GM18519 (cell line): ENCODE measurements at regions not wholly inside any gene's neighbourhood (a gene's known extent, or its start where the extent isn't known, plus 50 kb on each side); places are given as distances from the start of the nearest gene placed in this dataset.

Experiments used
- ATAC-seq: cut with Tn5 transposase; IDR thresholded peaks from one replicate; pipeline ENCODE4 v1.9.1; 2021; ENCODE audit warnings: mild to moderate bottlenecking, moderate library complexity; ENCODE audit not compliant: unreplicated experiment, low FRiP score

DNA sequence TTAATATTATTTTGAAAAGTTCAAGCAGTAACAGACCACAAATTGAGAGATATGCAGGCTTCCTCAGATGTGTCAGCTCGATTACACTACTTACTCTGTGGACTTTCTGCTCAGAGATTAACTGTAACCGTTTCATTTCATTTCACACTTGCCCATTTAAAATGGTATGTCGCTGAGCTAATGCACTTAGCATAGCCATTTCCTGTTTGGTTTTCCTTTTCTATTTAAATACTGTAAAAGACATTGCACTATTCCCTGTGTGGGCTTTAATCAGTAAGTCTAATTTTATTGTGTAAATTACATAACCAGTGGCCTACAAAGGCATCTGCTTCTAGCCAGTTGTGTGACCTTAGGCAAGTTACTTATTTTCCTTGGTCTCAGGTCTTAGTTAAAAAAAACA lies 237.6 kb downstream of the LACC1 start:
- ATAC-seq, result no peak

DNA sequence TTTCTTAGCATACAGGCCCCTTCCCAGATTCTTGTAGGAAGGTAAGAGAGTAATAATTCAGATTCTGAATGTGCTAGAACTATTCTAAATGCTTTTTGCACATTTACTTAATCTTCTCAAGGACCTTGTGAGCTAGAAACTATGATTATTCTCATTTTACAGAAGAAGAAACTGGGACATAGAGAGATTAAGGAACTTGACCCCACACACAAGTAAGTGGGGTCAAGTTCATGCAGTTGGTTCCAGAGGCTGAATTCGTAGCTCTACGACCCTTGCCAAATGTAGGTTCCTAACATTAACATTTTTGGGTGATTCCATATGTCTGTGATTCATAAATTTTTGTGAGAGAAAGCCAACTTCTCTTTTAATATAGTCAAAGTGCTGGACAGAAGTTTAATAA lies 238.1 kb downstream of the LACC1 start:
- ATAC-seq, result no peak

DNA sequence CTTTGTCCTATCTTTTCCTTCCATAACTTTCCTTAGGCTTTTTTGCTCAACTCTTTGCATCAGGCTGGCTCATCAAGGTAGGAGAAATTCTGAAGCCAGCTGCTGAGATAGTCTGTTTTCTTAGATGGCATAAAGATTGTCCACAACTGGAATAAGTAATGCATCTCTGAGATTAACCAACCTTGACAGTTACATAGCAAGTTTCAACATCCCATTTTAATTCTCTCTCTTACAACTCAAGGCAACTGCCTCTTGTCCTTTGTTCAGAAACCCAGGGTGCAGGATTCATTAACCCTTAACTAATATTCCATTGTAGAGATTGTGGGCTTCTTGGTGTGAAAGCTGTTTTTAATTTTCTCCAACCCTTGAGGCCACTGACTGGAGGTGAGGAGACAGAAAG lies 239.2 kb downstream of the LACC1 start:
- ATAC-seq, result no peak

DNA sequence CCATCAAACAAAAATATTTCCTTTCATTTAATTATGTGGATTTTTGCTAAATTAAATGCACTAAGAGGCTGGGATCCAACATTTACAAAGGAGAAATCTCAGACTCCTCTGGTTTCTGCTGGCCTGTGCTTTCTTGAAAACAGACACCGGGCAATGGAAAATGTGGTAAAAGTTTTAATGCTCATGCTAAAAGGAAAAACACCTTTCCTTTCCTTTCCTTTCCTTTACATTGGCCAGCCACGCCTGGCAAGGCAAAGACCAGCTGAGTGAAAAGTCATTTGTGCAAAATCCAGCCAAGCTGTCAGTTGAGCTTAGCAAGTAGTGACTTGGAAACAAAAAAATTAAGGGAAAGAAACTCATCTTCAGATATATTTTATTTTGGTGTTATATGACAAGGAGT lies 240.3 kb downstream of the LACC1 start:
- no peak for ATAC-seq

DNA sequence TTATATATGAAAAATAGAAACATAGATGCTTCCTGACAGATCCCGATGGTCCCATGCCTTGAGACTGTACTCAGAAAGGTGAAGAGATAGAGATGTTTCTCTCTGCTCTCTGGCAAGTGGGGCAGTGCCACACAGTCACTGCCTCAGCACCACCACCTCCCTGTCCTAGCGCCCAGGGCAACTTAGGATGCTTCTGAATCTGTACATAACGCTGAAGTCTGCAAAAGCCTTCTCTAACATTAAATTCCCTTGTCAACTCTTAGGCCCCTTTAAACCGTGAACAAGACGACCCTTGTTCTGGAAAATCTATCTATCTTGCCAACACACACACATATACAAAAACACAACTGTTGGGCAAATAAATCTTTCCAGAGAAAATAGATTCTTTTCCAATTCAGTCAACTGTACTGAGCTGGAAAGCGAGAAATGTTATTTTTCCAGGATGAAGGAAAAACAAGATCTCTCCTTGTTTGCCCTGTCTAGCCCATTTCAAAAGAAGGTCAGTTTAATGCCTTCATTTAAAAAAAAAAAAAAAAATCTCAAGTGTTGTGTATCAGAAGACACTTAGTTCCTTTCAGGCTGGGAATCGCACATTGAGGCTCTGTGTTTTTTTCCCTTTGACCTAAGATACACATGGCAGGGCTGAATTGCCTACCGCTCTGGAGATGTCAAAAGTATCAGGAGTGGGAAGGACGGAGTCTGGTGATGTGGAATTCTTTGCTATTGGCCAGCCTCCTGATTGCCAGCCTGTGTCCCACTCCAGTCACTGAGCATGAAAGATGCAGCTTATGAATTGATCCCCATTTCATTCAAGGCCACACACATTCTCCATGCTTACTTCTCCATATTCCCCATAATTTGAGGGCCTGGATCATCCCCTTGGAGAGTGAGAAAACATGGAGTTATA lies 241.4 kb downstream of the LACC1 start:
- no peak for ATAC-seq

DNA sequence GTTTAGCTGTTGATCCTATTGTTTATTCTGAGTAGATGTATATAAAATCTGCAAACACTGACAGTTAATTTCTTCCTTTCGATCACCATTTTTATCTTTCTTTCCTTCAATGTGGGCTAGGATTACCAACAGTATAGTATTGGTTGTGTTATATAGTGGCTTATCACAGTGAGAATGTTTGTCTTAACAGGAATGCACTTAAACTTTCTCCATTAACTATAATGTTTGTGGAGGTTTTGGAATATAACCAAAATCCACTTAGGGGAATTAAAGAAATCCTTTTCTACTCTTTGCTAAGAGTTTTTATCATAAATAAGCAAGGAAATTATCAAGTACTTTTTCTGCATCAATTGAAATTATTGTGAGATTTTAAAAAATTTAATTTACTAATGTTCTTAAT lies 244.6 kb downstream of the LACC1 start:
- no peak for ATAC-seq

DNA sequence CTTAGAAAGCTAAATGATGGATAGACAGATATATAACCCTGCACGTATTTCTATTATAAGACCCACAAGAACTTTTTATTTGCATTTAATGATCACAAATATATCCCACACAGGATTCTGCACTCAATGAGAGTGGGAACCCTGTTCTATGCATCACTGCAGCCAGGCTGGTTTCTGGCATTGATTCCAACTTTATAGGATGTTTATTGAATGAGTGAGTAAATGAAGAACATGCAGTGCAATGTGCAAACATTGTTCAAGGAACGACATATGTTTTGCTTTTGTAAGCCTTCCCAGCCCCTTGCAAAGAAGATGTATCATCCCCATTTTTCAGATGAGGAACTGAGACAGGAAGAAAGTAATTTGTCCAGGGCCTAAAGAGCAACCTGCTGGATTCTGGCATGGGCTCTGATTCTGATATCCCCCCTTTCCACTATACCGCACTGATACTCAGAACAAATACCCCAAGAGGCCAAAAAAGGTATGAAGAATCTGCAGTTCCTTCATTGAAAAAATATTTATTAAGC lies 246.3 kb downstream of the LACC1 start:
- no peak for ATAC-seq

DNA sequence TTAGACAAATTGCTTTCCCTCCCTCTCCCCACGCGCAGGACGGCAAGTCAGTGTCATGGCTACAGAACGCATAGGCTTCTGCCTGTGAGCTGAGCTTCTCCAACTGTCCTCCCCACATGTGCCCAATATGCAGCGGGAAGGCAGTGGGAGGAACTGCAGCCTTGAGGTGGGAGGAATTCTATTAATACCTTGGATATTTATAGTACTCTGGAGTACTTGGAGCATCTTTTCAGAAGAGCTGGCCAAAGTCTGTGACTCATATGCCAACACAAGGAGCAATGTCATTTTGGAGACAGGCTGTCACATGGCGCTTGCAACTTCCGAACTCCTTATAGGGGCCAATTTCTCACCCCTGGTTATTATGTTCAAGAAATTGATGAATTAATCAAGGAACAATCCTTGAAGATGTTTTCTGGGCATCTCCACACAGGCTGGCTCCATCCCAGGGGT lies 245.0 kb upstream of the SERP2 start:
- no peak for ATAC-seq

DNA sequence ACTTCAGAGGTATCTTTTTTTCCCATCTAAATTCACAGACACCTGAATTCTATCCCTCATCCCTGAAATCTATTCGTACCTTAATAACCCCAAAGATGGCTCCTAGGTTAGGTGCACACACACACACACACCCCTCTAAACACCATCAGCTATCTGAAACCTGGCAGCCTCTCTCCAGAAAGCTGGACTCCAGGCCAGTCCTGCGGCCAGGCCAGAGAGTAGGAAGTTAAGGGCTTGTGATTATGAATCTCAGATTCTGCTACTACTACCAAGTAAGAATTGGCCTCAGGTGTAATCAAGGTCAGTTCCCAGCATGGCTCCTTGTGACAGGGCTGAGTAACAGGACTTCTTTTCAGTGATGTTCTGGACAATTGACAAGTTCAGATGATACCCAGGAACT lies 244.2 kb upstream of the SERP2 start:
- no peak for ATAC-seq

DNA sequence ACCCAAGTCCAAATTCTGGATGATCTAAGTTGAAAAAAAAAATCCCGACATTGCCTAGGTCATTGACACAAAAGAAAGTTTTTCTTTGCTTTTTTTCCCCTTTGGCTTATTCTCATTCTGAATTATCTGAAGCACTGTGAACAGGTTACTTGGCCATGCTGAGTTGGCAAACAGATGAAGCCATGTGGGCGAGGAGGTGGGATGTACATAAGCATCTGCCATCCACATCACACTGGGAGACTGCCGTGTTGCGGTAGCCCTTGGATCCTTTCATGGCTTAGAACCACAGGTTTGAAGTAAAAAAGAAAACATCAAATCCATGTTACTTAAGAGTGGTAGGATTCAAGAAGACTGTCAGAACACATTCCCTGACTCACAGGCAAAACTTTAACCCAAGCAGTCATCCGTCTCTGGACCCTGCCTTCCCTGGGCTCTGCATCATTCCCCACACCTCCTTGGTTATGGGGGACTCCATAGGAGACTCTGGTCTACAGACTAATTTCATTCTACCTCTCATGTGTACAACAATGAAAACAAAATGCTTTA lies 242.5 kb upstream of the SERP2 start:
- ATAC-seq, result no peak

DNA sequence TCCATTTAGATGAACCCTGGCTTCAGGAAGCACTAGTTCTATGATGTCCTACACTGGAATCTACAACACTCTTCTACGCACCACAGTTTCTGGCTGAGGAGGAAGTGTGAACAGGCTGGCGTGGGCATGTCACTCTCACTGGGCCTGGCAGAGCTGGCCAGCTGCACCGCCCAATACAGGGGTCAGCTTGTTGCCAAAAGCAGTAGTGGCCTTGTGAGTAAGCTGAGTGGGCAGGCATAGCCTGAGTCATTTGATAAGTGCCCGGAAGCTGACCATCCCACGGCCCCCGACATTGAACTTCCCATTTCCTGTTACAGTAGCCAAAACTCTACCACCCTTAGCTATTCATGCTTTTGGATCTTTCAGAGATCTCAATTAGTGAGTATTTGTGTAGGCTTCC lies 240.9 kb upstream of the SERP2 start:
- no peak for ATAC-seq

DNA sequence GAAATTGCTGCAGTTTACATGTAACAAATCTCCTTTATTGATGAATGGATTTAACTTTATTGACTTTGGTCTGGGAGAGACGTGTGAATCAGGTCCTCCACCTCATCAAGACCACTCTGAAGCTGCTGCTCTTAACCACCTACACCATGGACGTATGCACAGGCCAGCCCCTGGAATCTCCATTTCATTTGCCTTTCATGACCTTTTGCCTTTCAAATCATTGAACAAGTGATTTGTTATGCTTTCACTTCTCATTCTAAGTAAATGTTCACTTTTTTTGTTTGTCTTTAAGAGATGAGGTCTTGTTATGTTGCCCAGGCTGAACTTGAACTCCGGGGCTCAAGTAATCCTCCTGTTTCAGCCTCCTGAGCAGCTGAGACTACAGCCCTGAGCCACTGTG lies 240.0 kb upstream of the SERP2 start:
- ATAC-seq, result no peak

DNA sequence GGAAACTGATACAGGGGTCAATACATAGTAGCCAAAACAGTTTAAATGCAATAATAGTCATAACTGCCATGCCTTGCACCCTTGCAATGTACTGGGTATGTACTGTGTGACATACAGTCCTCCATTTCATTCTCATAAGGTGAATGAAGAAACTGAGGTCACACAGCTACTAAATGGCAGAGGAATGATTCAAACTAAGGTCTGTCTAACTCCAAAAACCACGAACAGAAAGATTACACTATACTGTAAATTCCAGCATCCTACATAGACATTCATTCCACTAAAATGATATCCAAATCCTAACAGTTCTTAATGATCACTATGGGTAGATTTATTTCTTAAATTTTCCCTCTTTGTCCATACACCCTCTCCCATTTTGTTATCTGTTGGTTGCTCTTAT lies 238.1 kb upstream of the SERP2 start:
- no peak for ATAC-seq

DNA sequence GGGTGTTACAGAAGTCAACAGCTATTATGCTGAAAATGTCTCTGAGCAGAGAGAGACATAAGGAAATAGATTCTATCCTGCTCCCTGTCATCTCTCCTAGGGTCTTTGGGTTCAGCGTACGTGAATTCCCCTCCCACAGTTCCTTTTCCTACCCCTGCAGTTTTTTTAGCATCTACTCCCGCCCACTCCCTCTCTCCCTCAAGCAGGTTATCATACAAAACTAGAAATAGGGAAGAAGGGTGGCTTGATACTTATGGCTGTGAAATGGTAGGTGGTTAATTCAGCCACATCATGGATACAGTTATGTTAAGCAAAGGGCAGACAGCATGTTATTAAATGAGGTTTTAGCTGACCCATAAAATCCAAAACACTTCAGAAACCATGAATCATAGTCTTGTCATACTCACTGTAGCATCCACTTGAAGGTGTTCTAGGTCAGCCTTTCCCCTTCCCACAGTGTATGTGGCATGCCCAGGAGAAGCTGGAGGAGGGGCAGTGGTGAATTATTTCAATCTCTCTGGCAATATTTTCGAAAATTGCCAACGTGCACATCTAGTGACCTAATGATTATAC lies 236.8 kb upstream of the SERP2 start:
- no peak for ATAC-seq

DNA sequence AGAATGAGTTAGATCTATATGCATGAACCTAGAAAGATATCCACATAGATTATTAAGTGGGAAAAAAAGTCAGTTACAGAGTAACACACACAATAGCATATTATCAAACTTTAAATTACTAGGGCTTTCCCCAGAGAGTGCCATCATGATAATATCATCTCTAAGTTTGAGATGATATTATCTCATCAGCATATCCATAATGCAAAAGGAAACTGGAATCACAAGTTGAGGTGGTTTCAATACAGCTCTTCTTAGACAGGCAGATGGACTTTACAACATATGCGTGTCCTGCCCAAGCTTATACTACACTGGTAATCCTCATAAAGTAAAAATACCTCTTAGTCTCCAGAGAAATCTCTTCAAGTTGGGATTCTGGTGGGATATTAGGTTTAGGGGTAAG lies 236.2 kb upstream of the SERP2 start:
- no peak for ATAC-seq

DNA sequence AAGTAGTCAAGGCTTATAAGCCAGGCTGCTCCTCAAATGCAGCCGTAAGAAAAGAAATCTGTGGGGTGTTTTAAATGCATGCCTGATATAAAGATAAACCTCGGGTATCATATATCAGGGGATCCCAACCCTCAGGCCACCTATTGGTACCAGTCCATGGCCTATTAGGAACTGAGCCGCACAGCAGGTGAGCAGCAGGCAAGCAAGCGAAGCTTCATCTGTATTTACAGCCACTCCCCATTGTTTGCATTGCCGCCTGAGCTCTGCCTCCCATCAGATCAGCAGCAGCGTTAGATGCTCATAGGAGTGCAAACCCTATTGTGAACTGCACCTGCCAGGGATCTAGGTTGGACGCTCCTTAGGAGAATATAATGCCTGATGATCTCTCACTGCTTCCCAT lies 233.5 kb upstream of the SERP2 start:
- no peak for ATAC-seq

DNA sequence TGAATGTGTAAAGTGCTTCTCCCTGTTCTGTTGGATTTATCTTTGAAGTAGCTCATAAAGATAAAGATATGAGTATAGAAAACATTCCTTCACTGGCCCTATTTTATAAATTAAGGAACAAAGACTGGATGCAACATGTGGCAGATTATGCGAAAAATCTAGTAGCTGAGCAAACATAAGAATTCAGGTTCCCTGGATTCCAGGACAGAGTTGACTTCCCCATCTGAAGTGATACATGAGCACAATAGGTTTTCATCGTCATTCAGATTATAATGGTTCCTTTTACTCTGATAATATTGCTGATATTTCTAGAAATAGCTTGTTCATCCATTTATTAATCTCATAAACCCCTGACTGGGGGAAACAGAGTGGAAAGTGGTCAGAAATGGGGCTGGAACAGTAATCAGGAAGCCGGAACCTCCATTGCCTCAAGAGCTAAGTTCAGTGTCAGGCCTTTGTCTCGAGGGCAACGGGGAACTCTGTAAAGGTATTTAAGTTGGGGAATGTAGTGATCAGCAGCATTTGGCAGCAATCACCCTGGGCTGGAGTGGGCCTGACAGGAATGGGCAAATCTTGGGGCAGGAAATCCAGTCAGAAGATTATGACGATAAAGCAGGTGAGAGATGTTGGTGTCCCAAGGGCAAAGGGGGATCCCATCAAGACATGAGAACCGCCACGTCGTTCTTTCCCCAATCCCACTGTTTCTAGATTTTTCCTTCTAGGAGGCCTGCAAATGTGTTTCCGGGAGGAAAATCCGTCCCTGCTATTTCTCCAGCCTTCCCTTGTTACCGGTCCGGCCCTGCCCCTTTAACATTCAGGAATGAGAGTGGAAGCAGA lies 232.5 kb upstream of the SERP2 start:
- ATAC-seq, result no peak

DNA sequence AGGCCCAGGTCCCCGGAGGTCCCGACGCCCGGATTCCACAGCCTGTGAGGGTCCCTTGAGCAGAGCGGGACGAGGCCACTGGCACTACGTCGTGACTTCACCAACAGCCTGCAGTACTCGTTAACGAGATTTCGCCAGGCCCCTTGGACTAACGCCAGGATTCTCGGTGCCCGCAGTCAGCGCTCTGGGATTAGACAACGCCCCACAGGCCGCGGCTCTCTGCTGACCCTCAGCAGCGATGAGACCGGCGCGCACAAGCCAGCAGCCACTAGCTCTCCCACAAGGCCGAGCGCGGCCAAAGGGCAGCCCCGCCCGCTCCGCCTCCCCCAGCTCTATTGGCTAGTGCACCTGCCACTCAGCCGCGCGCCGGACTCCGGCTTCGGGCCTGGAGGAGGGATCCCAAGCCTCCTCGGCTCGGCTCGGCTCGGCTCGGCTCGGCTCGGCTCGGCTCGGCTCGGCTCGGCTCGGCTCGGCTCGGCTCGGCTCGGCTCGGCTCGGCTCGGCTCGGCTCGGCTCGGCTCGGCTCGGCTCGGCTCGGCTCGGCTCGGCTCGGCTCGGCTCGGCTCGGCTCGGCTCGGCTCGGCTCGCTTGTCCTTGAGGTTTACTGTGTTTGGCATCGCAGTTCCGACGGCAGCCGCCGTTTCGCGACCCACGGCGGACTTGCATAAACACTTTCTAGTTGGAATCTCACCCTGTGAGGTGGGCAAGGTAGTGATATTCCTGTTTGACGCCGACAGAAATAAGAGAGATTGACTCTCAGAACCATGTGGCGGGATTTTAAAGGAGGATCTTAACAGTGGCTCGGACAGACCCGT lies 231.7 kb upstream of the SERP2 start:
- ATAC-seq, result peak; percentile 94

DNA sequence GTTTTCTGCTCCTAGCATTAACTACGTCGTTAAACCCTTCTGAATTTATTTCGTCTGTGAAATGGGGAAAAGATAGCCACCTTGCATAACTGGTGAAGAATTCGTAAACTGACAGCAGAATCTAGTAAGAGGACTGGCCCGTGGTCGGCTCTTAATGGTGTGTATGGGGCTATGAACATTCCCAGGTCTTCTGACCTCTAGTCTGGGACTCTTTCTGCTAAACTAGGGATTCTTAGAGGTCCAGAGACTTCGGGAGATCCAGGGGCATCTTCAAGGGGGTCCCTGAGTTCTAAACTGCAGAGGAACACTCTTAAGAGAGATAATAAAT lies 231.1 kb upstream of the SERP2 start:
- ATAC-seq, result no peak
